HG03558 (cell line): ENCODE measurements at regions not wholly inside any gene's neighbourhood (a gene's known extent, or its start where the extent isn't known, plus 50 kb on each side); places are given as distances from the start of the nearest gene placed in this dataset.
"Not testable (repeated sequence)": the region's sequence is repeated elsewhere in the genome, so short reads cannot be mapped to it uniquely, and the experiment has no call there.

ENCODE experiments used
- ATAC-seq: cut with Tn5 transposase; IDR thresholded peaks from one replicate; pipeline ENCODE4 v1.9.1; 2021; ENCODE audit warnings: moderate number of reproducible peaks; ENCODE audit not compliant: unreplicated experiment; ENCODE audit errors: extremely low read depth

- ATAC-seq = no peak
Measured at GRCh38 chr17:71790791-71791190, 330.0 kb upstream of the SOX9 start.

- no peak for ATAC-seq
Measured at GRCh38 chr17:71791311-71791710, 329.5 kb upstream of the SOX9 start.

- no peak for ATAC-seq
Measured at GRCh38 chr17:71792966-71793365, 327.9 kb upstream of the SOX9 start.

GRCh38 chr17:71793518-71793917 is 327.3 kb upstream of the SOX9 start:
- no peak for ATAC-seq

- no peak for ATAC-seq
Measured at GRCh38 chr17:71798701-71799100, 322.1 kb upstream of the SOX9 start.

- ATAC-seq = no peak
Measured at GRCh38 chr17:71799657-71800056, 321.2 kb upstream of the SOX9 start.

GRCh38 chr17:71801301-71801700 is 319.5 kb upstream of the SOX9 start:
- ATAC-seq = no peak

GRCh38 chr17:71802663-71803062 is 318.2 kb upstream of the SOX9 start:
- ATAC-seq = no peak

- no peak for ATAC-seq
Measured at GRCh38 chr17:71803656-71804284, 317.1 kb upstream of the SOX9 start.

- no peak for ATAC-seq
Measured at GRCh38 chr17:71809537-71809936, 311.3 kb upstream of the SOX9 start.

- ATAC-seq = not testable (repeated sequence)
Measured at GRCh38 chr17:71813861-71814260, 307.0 kb upstream of the SOX9 start.

- ATAC-seq = no peak
Measured at GRCh38 chr17:71821511-71821910, 299.3 kb upstream of the SOX9 start.

GRCh38 chr17:71824671-71825070 is 296.1 kb upstream of the SOX9 start:
- no peak for ATAC-seq

GRCh38 chr17:71825687-71826086 is 295.1 kb upstream of the SOX9 start:
- ATAC-seq = no peak

- ATAC-seq = no peak
Measured at GRCh38 chr17:71828182-71828596, 292.6 kb upstream of the SOX9 start.

- no peak for ATAC-seq
Measured at GRCh38 chr17:71830866-71831265, 290.0 kb upstream of the SOX9 start.

GRCh38 chr17:71842986-71843385 is 277.8 kb upstream of the SOX9 start:
- no peak for ATAC-seq

GRCh38 chr17:71845337-71845736 is 275.5 kb upstream of the SOX9 start:
- ATAC-seq = no peak

- ATAC-seq = no peak
Measured at GRCh38 chr17:71846561-71847110, 274.2 kb upstream of the SOX9 start.

- ATAC-seq = no peak
Measured at GRCh38 chr17:71849783-71850768, 270.7 kb upstream of the SOX9 start.

GRCh38 chr17:71850812-71851211 is 270.0 kb upstream of the SOX9 start:
- no peak for ATAC-seq
